Right renal pelvis (tissue), 4 donors: ENCODE measurements at regions not wholly inside any gene's neighbourhood (a gene's known extent, or its start where the extent isn't known, plus 50 kb on each side); places are given as distances from the start of the nearest gene placed in this dataset.

Experiments
- DNase-seq, 4 donors: peaks; one replicate each; pipeline ENCODE4 v3.0.0-alpha.2; 2013; ENCODE audit warnings: low read depth in 4 of 4, low spot score in 3 of 4, missing footprints in 1 of 4

- no peak for DNase-seq
Observed at GRCh38 chrX:104310657-104311254, 56.0 kb upstream of the ESX1 start.

DNA sequence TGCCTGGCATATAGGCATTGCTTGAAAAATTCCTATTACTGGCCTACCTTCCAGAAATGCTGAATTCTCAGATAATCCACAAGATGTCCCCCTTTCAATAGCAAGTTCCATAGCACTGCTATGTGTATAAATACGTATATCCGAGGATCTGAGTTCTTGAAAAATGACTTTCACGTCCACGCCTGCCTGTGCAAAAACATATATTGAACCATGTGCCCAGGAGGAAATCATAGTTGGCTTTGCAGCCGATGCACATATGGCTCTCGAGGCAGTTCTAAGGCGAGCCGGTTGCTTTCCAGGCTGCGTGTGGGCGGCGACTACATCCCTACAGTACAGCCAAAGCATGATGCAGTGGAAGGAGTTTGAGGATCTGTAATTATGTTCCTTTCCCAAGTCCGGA is 55.4 kb upstream of the ESX1 start:
- peak in 2 of 4 donors; percentile 1 to 2 for DNase-seq

- DNase-seq, result no peak
Observed at GRCh38 chrX:104309169-104309568, 54.4 kb upstream of the ESX1 start.

DNA sequence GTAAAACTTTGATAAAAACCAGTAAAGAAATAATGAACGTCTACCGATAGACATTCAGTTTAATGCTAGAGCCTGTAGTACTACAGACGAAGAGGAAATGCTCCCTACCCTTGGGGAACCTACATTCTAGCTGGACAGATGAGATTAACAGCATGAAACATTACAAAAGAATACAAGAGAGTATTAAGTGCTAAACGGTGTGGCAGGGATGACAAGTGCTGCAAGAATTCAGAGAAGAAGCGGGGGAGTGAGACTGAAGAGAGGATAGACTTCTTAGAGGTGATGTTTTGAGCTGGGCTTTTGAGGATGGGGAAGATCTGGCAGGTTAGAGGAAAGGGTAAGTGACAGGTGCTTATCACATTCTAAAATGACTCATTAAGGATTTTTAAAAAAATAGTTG is 52.6 kb upstream of the ESX1 start:
- DNase-seq, result no peak

- no peak for DNase-seq
Observed at GRCh38 chrX:104306180-104306579, 51.4 kb upstream of the ESX1 start.
